GM12878 (cell line): ENCODE measurements at regions not wholly inside any gene's neighbourhood (a gene's known extent, or its start where the extent isn't known, plus 50 kb on each side); places are given as distances from the start of the nearest gene placed in this dataset.

ENCODE experiments used
- ATAC-seq: fragments of 200-7000 bp; cut with Tn5 transposase; 3 replicates; pipeline ENCODE4 v1.9.1; 2020; ENCODE audit warnings: mild to moderate bottlenecking, moderate library complexity
- BruUV-seq: library from RNA; stranded (reverse); fragments of 400-500 nt; replicated peaks from 2 replicates; lab custom pipeline; 2021; lab: Mats Ljungman, UMichigan
- CTCF ChIA-PET: fragments of 300-600 bp; sonication (Branson Sonifier 250); formaldehyde crosslinking; extraction: SDS; loops from one replicate; lab custom pipeline; 2021; ENCODE audit warnings: inconsistent platforms; lab: Yijun Ruan, JAX
- POLR2A ChIA-PET: fragments of 350-600 bp; formaldehyde crosslinking; extraction: SDS; loops from one replicate; lab custom pipeline; 2021; ENCODE audit warnings: inconsistent platforms; lab: Charles Lee
- RAD21 ChIA-PET: fragments of 300-600 bp; sonication (Branson Sonifier 250); formaldehyde crosslinking; loops from one replicate; lab custom pipeline; 2023; ENCODE audit warnings: antibody characterized with exemption; ENCODE audit not compliant: unreplicated experiment; lab: Charles Lee
- SMC1A ChIA-PET: fragments of 300-600 bp; sonication (Branson Sonifier 250); formaldehyde crosslinking; loops from one replicate; lab custom pipeline; 2023; ENCODE audit not compliant: unreplicated experiment, uncharacterized antibody; lab: Charles Lee
- DNase-seq: peaks from one replicate; pipeline ENCODE4 v3.0.0-alpha.2; 2011; ENCODE audit warnings: low read depth, low spot score
- FAIRE-seq: peaks from 3 replicates; lab custom pipeline; 2011; peaks lifted over from hg19 to GRCh38; lab: Jason Lieb, UNC
- H2AFZ ChIP-seq: 2 replicates; pipeline ENCODE4 v1.6.0; 2011; ENCODE audit warnings: low read depth, low read length, control low read depth; ENCODE audit not compliant: control insufficient read depth
- H3K27ac ChIP-seq: 2 replicates; pipeline ENCODE4 v1.5.1; 2011; ENCODE audit warnings: control low read depth; ENCODE audit not compliant: control insufficient read depth, insufficient read depth
- H3K27me3 ChIP-seq, 2 experiments: replicated peaks in 1 of 2; 2 replicates each; pipeline versions ENCODE4 v1.6.0 to v1.6.1; 2011; ENCODE audit warnings: low read length in 1 of 2; ENCODE audit not compliant: control insufficient read depth in 2 of 2, insufficient read depth in 2 of 2
- H3K36me3 ChIP-seq, 2 experiments: 2 replicates each; pipeline ENCODE4 v1.5.1; 2011; ENCODE audit warnings: low read length in 1 of 2; ENCODE audit not compliant: control insufficient read depth in 2 of 2, insufficient read depth in 2 of 2
- H3K4me1 ChIP-seq: 2 replicates; pipeline ENCODE4 v1.6.1; 2011; ENCODE audit warnings: mild to moderate bottlenecking, low read length, moderate library complexity, mixed read lengths; ENCODE audit not compliant: control insufficient read depth, insufficient read depth
- H3K4me2 ChIP-seq: 2 replicates; pipeline ENCODE4 v1.6.0; 2011; ENCODE audit warnings: control low read depth; ENCODE audit not compliant: control insufficient read depth, insufficient read depth
- H3K4me3 ChIP-seq: fragments of 200-600 bp; sonication (generic); 2 replicates; pipeline ENCODE4 v1.5.1; 2016
- H3K79me2 ChIP-seq: 2 replicates; pipeline ENCODE4 v1.6.0; 2011; ENCODE audit warnings: low read length; ENCODE audit not compliant: control insufficient read depth, insufficient read depth
- H3K9ac ChIP-seq: 2 replicates; pipeline ENCODE4 v1.8.0; 2011; ENCODE audit warnings: low read length, control low read depth, mixed read lengths; ENCODE audit not compliant: control insufficient read depth, insufficient read depth
- H3K9me3 ChIP-seq: replicated peaks from 3 replicates; pipeline ENCODE4 v1.5.1; 2011; ENCODE audit warnings: mild to moderate bottlenecking, low read length; ENCODE audit not compliant: control insufficient read depth, insufficient read depth
- H4K20me1 ChIP-seq: 2 replicates; pipeline ENCODE4 v1.6.0; 2011; ENCODE audit not compliant: control insufficient read depth, insufficient read depth
- CHD4 ChIP-seq: fragments of 200-600 bp; sonication (generic); IDR thresholded peaks from 2 replicates; pipeline ENCODE4 v1.6.1; 2016; ENCODE audit warnings: mild to moderate bottlenecking
- ESRRA ChIP-seq: IDR thresholded peaks from 2 replicates; pipeline ENCODE4 v1.6.1; 2012; ENCODE audit warnings: mild to moderate bottlenecking, low read length, improper control_type of control experiment
- NR2C1 ChIP-seq: fragments of 450-650 bp; IDR thresholded peaks from 2 replicates; pipeline ENCODE4 v1.6.1; 2017; ENCODE audit warnings: antibody characterized with exemption, mild to moderate bottlenecking, moderate library complexity
- POLR2A ChIP-seq: IDR thresholded peaks from 2 replicates; pipeline ENCODE4 v1.6.1; 2011; ENCODE audit warnings: low read depth, mild to moderate bottlenecking, low read length
- POU2F2 ChIP-seq: IDR thresholded peaks from 3 replicates; pipeline ENCODE4 v1.6.1; 2011; ENCODE audit warnings: low read depth, mild to moderate bottlenecking, low read length, borderline replicate concordance
- RBBP5 ChIP-seq: fragments of 200-600 bp; sonication (generic); conservative IDR thresholded peaks from 2 replicates; pipeline ENCODE4 v1.6.1; 2016
- SREBF2 ChIP-seq: IDR thresholded peaks from 2 replicates; pipeline ENCODE4 v1.6.1; 2012; ENCODE audit warnings: mild to moderate bottlenecking, low read length
- TCF12 ChIP-seq: IDR thresholded peaks from 2 replicates; pipeline ENCODE4 v1.6.1; 2011; ENCODE audit warnings: low read depth, mild to moderate bottlenecking, low read length
- YY1 ChIP-seq: IDR thresholded peaks from 2 replicates; pipeline ENCODE4 v1.6.1; 2011; ENCODE audit warnings: low read depth, mild to moderate bottlenecking, low read length
- ZZZ3 ChIP-seq: IDR thresholded peaks from 2 replicates; pipeline ENCODE4 v1.6.1; 2011; ENCODE audit warnings: low read depth; ENCODE audit not compliant: control insufficient read depth, insufficient read length
- WGBS: methylation state at CpG from one replicate; pipeline ENCODE4 v1.1.6; 2016; ENCODE audit warnings: low lambda C conversion rate; ENCODE audit not compliant: insufficient replicate concordance, insufficient coverage; ENCODE audit errors: missing lambda C conversion rate; 5-methylcytosine and 5-hydroxymethylcytosine counted together
- in situ Hi-C: fragments of 300-500 bp; cut with MboI; formaldehyde crosslinking; loops from 9 replicates; pipeline ENCODE4 v1.14.3; 2018; ENCODE audit warnings: mixed read lengths
- intact Hi-C: fragments of 100-400 bp; cut with micrococcal nuclease; formaldehyde crosslinking; loops from one replicate; pipeline ENCODE4 v1.14.2; 2022; ENCODE audit not compliant: unreplicated experiment
- TF ChIP-seq, protein P1 (sequence below): IDR thresholded peaks from 2 replicates; pipeline ENCODE4 v1.6.1; 2012; ENCODE audit warnings: improper control_type of control experiment, low read depth, low read length; ENCODE audit not compliant: insufficient replicate concordance
- TF ChIP-seq, protein P2 (sequence below): IDR thresholded peaks from 2 replicates; pipeline ENCODE4 v1.6.1; 2011; ENCODE audit warnings: low read depth, mild to moderate bottlenecking, low read length, moderate library complexity, borderline replicate concordance; ENCODE audit errors: extremely low read depth
- TF ChIP-seq, protein P3 (sequence below): fragments of 450-650 bp; IDR thresholded peaks from 2 replicates; pipeline ENCODE4 v1.6.1; 2018; ENCODE audit warnings: borderline replicate concordance, mild to moderate bottlenecking; ENCODE audit not compliant: partially characterized antibody
- TF ChIP-seq, protein P4 (sequence below): fragments of 450-650 bp; IDR thresholded peaks from 2 replicates; pipeline ENCODE4 v1.6.1; 2017; ENCODE audit warnings: mild to moderate bottlenecking, low read depth, inconsistent platforms; ENCODE audit not compliant: poor library complexity, severe bottlenecking

DNA sequence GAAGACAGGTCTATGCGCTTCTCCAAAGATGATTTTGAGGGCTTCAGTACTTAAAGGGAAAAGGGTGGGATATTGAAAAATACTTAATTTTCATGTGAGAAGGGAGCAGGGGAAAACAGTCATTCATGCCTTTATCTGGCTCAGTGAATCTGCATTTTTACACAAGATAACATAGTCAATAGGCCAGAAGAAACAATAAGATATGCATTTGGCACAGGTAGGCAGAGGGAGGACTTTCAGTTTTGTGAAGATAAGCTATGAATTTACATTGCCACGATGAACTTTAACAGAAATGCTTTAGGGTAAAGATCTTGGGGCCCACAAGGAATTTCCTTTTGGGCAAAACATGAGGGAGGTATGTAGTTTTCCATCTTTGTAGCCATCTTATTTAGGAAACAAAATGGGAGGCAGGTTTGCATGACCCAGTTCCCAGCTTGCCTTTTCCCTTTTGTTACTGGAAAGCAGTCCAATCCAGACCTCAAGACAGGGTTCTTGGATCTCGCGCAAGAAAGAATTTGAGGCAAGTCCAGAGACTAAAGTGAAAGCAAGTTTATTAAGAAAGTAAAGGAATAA is 504.2 kb downstream of the IGSF11 start:
- Histone ChIP-seq H3K36me3 (no peaks in the 10 kb centered on the region), H3K27me3 (no peaks in the 10 kb centered on the region), H3K9me3 (no peaks in the 10 kb centered on the region), H3K4me1 (peaks cover 15% of the 10 kb centered on the region), H3K9ac (no peak overlapping the region), H4K20me1 (no peaks in the 10 kb centered on the region), H3K79me2 (no peaks in the 10 kb centered on the region), H3K4me2 (no peak overlapping the region), H3K27ac (no peak overlapping the region), H3K4me3 (no peak overlapping the region), H2AFZ (no peak overlapping the region)
- CTCF ChIA-PET, result no interaction called here
- no TSS peak for BruUV-seq
- no peak for DNase-seq
- SMC1A ChIA-PET, result no interaction called here
- no peak for ATAC-seq
- in situ Hi-C loops, result no loop called here
- WGBS, result 94% methylated on average over 4 of the region's 4 CpGs
- FAIRE-seq, result no peak
- RAD21 ChIA-PET, result no interaction called here
- POLR2A ChIA-PET, result no interaction called here
- intact Hi-C loops, result no loop called here
- TF ChIP-seq CHD4, result no peak
- TF ChIP-seq RBBP5, result no peak
- TF ChIP-seq POLR2A, result no peak
- no peak for TF ChIP-seq NR2C1
- no peak for TF ChIP-seq ESRRA
- no peak for TF ChIP-seq POU2F2
- TF ChIP-seq, protein P1, sequence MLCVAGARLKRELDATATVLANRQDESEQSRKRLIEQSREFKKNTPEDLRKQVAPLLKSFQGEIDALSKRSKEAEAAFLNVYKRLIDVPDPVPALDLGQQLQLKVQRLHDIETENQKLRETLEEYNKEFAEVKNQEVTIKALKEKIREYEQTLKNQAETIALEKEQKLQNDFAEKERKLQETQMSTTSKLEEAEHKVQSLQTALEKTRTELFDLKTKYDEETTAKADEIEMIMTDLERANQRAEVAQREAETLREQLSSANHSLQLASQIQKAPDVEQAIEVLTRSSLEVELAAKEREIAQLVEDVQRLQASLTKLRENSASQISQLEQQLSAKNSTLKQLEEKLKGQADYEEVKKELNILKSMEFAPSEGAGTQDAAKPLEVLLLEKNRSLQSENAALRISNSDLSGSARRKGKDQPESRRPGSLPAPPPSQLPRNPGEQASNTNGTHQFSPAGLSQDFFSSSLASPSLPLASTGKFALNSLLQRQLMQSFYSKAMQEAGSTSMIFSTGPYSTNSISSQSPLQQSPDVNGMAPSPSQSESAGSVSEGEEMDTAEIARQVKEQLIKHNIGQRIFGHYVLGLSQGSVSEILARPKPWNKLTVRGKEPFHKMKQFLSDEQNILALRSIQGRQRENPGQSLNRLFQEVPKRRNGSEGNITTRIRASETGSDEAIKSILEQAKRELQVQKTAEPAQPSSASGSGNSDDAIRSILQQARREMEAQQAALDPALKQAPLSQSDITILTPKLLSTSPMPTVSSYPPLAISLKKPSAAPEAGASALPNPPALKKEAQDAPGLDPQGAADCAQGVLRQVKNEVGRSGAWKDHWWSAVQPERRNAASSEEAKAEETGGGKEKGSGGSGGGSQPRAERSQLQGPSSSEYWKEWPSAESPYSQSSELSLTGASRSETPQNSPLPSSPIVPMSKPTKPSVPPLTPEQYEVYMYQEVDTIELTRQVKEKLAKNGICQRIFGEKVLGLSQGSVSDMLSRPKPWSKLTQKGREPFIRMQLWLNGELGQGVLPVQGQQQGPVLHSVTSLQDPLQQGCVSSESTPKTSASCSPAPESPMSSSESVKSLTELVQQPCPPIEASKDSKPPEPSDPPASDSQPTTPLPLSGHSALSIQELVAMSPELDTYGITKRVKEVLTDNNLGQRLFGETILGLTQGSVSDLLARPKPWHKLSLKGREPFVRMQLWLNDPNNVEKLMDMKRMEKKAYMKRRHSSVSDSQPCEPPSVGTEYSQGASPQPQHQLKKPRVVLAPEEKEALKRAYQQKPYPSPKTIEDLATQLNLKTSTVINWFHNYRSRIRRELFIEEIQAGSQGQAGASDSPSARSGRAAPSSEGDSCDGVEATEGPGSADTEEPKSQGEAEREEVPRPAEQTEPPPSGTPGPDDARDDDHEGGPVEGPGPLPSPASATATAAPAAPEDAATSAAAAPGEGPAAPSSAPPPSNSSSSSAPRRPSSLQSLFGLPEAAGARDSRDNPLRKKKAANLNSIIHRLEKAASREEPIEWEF, result no peak
- TF ChIP-seq, protein P2, sequence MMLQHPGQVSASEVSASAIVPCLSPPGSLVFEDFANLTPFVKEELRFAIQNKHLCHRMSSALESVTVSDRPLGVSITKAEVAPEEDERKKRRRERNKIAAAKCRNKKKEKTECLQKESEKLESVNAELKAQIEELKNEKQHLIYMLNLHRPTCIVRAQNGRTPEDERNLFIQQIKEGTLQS, result no peak
- no peak for TF ChIP-seq SREBF2
- TF ChIP-seq, protein P3, sequence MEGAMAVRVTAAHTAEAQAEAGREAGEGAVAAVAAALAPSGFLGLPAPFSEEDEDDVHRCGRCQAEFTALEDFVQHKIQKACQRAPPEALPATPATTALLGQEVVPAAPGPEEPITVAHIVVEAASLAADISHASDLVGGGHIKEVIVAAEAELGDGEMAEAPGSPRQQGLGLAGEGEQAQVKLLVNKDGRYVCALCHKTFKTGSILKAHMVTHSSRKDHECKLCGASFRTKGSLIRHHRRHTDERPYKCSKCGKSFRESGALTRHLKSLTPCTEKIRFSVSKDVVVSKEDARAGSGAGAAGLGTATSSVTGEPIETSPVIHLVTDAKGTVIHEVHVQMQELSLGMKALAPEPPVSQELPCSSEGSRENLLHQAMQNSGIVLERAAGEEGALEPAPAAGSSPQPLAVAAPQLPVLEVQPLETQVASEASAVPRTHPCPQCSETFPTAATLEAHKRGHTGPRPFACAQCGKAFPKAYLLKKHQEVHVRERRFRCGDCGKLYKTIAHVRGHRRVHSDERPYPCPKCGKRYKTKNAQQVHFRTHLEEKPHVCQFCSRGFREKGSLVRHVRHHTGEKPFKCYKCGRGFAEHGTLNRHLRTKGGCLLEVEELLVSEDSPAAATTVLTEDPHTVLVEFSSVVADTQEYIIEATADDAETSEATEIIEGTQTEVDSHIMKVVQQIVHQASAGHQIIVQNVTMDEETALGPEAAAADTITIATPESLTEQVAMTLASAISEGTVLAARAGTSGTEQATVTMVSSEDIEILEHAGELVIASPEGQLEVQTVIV, result no peak
- no peak for TF ChIP-seq ZZZ3
- TF ChIP-seq, protein P4, sequence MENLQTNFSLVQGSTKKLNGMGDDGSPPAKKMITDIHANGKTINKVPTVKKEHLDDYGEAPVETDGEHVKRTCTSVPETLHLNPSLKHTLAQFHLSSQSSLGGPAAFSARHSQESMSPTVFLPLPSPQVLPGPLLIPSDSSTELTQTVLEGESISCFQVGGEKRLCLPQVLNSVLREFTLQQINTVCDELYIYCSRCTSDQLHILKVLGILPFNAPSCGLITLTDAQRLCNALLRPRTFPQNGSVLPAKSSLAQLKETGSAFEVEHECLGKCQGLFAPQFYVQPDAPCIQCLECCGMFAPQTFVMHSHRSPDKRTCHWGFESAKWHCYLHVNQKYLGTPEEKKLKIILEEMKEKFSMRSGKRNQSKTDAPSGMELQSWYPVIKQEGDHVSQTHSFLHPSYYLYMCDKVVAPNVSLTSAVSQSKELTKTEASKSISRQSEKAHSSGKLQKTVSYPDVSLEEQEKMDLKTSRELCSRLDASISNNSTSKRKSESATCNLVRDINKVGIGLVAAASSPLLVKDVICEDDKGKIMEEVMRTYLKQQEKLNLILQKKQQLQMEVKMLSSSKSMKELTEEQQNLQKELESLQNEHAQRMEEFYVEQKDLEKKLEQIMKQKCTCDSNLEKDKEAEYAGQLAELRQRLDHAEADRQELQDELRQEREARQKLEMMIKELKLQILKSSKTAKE, result no peak
- no peak for TF ChIP-seq TCF12
- TF ChIP-seq YY1, result no peak
